IPS-11a (cell line): ENCODE measurements at regions not wholly inside any gene's neighbourhood (a gene's known extent, or its start where the extent isn't known, plus 50 kb on each side); places are given as distances from the start of the nearest gene placed in this dataset.

Experiments used
- H3K4me3 ChIP-seq: one replicate; pipeline ENCODE4 v1.5.1; 2013; ENCODE audit warnings: low read depth, low read length, control low read depth

DNA sequence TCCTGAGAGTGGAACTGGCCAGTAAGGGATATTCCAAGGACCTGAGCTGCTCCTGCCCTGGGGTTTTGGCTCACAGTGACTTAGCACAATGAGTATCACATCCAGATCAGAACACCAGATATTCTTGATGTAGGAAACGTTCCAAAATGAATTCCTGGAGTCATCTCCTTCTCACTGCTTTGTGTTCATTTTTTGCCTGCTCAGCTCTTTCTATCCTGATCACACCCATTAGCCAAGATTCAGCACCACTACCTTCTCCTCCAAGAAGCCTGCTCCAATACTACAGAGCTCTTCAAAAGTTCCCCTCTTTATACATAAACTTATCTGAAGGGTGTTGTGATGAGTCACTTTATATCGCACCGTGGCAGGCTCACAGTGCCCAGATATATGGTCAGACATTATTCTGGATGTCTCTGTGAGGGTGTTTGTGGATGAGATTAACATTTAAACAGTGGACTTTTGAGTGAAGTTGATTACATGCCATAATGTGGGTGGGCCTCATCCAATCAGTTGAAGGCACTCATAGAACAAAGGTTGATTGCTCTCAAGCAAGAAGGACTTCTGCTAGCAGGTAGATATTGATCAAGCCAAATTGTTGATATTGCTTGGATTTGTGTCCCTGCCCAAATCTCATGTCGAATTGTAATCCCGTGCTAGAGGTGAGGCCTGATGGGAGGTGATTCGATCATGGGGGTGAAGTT lies 1155.2 kb upstream of the AUTS2 start:
- H3K4me3 ChIP-seq: no peak overlapping the region

DNA sequence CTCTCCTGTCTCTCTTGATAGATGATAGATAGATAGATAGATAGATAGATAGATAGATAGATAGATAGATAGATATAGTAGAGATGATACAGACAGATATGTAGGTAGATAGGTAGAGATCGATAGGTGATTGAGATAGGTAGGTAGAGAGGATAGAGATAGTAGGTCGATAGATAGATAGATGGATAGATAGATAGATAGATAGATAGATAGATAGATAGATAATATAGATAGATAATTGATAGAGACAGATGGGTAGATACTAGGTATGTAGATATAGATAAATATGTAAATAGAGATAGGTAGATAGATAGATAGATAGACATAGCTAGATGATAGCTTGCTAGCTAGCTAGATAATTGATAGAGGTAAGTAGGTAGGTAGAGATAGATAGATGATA lies 1154.2 kb upstream of the AUTS2 start:
- no peak overlapping the region for H3K4me3 ChIP-seq

GRCh38 chr7:68444956-68445355 lies 1153.3 kb upstream of the AUTS2 start:
- H3K4me3 ChIP-seq: no peak overlapping the region

- no peak overlapping the region for H3K4me3 ChIP-seq
Observed at GRCh38 chr7:68446183-68446582, 1152.1 kb upstream of the AUTS2 start.

DNA sequence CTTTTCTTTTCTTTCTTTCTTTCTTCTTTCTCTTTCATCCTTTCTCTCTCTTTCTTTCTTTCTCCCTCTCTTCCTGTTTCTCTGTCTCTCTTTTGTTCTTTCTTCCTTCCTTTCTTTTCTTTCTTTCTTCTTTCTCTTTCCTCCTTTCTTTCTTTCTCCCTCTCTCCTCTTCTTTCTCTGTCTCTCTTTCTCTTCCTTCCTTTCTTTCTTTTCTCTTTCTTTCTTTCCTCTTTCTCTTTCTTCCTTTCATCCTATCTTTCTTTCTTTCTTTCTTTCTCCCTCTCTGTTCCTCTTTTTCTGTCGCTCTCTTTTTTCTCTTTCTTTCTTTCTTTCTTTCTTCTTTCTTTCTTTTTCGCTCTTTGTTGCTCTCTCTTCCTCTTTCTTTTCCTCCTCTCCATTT lies 1149.2 kb upstream of the AUTS2 start:
- no peak overlapping the region for H3K4me3 ChIP-seq

DNA sequence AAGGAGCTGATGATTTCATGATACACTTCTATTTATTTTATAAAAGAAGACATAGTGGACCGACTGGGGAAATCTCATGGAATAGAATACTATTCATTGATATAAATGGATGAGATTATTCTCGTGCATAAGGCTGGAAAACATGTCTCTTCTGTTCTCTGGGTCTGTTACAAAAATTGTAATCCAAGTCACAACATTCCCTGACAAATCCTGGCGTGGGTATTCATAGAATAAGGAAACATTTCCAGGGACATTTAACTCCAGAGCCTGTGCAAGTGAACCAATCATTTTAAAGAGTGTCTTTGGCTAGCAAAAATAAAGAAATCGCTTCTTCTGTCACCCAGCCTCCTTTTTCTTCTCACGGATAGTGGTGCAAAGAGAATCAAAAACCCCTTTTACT lies 1148.5 kb upstream of the AUTS2 start:
- no peak overlapping the region for H3K4me3 ChIP-seq

DNA sequence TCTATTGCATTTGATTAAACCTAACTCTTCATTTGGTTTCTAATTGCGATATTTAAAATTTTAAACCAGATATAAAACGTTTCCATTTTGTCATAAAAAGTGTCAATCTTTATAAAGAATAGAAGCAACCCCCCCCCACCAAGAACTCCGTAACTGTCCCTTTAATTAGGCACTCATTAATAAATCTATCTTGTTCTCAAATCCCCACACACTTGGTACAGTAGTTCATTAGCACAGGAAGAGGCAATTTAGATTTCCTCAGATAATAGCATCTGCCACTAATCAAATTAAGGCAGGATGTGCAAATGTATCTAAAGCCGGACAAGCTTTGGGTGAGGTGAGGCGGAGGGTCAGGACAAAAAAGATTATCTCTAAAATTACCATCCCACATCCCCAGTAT lies 1143.3 kb upstream of the AUTS2 start:
- H3K4me3 ChIP-seq: no peak overlapping the region

- no peak overlapping the region for H3K4me3 ChIP-seq
Observed at GRCh38 chr7:68456469-68456868, 1141.8 kb upstream of the AUTS2 start.

- no peak overlapping the region for H3K4me3 ChIP-seq
Observed at GRCh38 chr7:68457481-68457880, 1140.8 kb upstream of the AUTS2 start.

DNA sequence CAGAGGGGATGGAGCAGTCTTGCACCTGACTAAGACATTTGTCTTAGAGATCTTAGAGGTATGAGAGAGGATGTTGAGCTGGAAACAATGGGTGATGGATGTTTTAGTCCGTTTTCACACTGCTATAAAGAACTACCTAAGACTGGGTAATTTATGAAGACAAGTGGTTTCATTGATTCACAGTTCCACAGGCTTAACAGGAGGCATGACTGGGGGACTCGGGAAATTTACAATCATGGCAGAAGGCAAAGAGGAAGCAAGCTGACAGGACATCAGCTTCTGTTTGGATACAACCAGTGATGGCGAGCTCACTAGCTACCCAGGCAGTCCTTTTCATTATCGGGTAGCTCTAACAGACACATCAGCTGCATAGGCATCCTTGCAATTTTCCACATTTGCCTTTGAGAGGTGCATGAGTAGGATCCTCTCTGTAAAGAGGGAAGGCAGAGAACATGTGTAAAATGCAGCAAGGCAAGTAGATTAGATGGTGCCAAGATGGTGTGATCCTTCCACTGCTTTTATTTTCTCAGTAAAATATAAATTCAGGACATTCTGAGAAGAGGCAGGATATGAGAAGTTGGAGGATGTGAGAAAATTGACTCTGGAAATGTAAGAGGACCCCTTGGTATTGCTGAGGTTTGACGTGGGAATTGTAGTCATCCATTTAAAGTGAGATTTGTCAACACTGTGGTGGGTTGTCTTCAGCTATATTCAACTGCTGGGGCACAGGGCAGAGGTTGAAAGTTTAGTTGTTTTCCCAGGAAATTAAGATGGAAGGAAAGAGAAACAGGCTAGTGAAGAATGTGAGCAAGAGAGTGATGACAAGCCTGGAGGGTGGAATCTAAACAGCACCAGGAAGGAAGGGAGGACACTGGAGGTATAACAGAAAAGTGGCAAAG lies 1140.0 kb upstream of the AUTS2 start:
- no peak overlapping the region for H3K4me3 ChIP-seq

DNA sequence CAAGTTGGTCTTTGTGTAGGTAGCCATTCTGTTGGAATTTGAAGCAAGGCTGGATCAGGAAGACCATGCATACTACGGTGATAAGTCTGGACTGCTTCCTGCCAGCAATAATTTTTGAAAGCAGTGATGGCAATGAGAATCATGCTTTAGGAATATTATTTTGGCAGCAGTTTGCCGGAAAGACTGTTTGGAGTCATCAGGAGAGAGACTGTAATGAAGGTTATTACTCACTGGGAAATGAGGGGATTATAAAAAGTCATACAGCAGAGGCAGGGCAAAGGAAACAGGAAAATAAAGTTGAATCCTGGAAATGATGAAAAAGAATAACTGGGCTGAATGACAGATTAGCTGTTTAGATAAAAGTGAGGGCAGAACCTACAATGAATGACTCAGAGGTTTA lies 1136.8 kb upstream of the AUTS2 start:
- H3K4me3 ChIP-seq: no peak overlapping the region

GRCh38 chr7:68470836-68471435 lies 1127.3 kb upstream of the AUTS2 start:
- H3K4me3 ChIP-seq: no peak overlapping the region

DNA sequence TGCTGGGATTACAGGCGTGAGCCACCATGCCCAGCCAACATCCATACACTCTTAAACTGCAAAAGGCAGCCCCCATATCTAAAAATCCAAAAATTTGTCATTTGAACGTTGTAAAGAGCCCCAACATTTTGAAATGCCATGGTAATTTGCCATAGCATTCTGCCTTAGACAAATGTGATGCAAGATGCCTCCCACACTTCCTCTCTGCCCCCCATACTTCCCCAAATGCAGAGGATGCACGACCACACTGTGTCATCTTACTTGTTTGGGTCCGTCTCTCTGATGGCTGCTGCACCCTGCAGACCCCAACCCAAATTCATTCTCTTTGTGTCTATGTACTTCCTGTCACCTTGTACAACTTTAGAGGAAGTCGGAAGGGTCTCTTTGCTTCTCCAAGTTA lies 1125.6 kb upstream of the AUTS2 start:
- H3K4me3 ChIP-seq: no peak overlapping the region

DNA sequence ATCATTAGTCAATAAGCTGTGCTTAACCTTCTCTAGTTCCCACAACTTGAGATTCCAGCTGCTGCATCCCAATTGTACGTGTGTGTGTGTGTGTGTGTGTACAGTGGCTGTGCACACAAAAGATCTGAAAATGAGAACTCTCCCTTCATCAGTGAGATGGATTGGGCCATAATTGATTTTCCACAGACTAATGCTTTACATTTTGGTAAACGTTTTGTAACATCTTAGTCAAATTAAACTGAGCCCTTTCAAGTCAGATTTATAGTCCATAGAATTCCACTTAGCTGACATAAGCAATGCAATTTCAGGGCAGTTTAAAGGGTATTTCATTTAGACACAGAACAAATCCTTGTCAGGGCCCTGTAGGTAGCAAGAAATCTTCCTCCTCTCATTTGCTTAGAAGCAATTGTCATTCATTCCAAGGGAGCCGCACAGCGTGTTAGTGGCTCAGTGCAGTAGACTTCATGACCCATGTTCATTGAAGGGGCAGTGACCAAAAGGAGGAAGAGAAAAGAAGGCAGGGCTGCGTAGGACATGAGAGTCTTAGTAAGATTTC lies 1123.5 kb upstream of the AUTS2 start:
- no peak overlapping the region for H3K4me3 ChIP-seq

DNA sequence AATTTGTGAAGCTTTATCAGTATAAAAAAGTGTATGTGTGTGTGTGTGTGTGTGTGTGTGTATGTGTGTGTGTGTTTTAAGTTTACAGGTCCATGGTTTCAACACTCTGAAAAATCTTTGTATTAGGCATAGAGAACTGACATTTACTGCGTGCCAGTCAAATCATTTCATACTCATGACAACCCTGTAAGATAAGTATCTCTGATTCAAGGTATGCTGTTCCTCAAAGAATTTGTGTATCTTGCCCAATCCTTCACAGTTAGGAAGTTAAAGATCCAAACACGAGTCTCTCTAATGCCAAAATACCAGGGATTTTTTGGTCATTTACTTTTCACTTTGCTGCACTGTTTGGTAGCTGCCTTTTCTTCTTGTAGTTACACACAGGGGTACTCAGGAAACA lies 1121.3 kb upstream of the AUTS2 start:
- H3K4me3 ChIP-seq: no peak overlapping the region

- H3K4me3 ChIP-seq: no peak overlapping the region
Observed at GRCh38 chr7:68478326-68478725, 1119.9 kb upstream of the AUTS2 start.

- no peak overlapping the region for H3K4me3 ChIP-seq
Observed at GRCh38 chr7:68482800-68483199, 1115.5 kb upstream of the AUTS2 start.

- H3K4me3 ChIP-seq: no peak overlapping the region
Observed at GRCh38 chr7:68484731-68485130, 1113.5 kb upstream of the AUTS2 start.

- no peak overlapping the region for H3K4me3 ChIP-seq
Observed at GRCh38 chr7:68485253-68485917, 1112.9 kb upstream of the AUTS2 start.

DNA sequence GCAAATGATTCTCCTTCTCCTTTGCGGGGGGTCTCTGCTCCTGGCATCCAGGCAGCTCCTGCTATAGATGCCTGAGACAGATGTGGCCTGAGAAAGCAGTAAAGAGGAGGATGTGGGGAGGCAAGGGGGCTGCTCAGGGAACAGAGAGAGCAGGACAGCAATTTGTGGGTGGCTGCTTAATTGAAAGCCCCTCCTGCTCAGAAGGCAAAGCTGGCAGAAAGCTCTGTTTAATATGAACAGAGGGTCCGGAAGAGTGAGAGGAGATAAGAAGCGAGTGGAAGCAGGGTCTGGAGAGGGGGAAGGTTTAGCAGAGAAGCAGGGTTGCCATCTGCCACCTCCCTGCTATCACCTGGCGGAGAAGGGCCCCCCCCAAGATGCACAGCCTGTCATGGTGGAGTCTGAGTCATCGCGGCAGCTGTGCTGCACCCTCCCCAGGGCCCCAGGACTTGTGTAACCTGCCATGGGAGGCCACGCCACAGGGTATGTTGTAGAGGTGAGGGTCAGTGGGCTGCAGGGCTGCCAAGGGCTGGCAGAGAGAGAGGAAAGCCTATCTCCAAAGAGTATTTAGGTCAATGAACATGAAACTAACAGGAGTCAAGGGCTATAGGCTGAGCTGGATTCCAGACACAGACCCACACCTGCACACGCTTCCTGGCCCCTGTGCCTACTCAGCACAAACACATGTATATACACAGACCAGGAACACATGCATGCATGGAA lies 1109.8 kb upstream of the AUTS2 start:
- no peak overlapping the region for H3K4me3 ChIP-seq
